NCI-H748 (cell line): ENCODE measurements at regions not wholly inside any gene's neighbourhood (a gene's known extent, or its start where the extent isn't known, plus 50 kb on each side); places are given as distances from the start of the nearest gene placed in this dataset.
A peak's percentile ranks its signal among the peaks of the same experiment; 100 is the strongest.

Source experiments
- DNase-seq: peaks from one replicate; lab custom pipeline; 2025; ENCODE audit not compliant: unreplicated experiment; lab: John Stamatoyannopoulos, UW

GRCh38 chr11:69411257-69411924 lies 70.1 kb upstream of the LINC01488 start:
- DNase-seq = no peak

- no peak for DNase-seq
These were observed 68.3 kb upstream of the LINC01488 start for GRCh38 chr11:69413015-69413801.

GRCh38 chr11:69413993-69414392 lies 67.5 kb upstream of the LINC01488 start:
- DNase-seq = no peak

GRCh38 chr11:69414773-69415187 lies 66.7 kb upstream of the LINC01488 start:
- DNase-seq = no peak

GRCh38 chr11:69415411-69416142 lies 65.9 kb upstream of the LINC01488 start:
- no peak for DNase-seq

- DNase-seq = no peak
These were observed 65.3 kb upstream of the LINC01488 start for GRCh38 chr11:69416143-69416515.

GRCh38 chr11:69416762-69417698 lies 64.4 kb upstream of the LINC01488 start:
- peak; percentile 35 for DNase-seq

- DNase-seq = no peak
These were observed 63.8 kb upstream of the LINC01488 start for GRCh38 chr11:69417699-69418085.

- DNase-seq = no peak
These were observed 62.7 kb upstream of the LINC01488 start for GRCh38 chr11:69418576-69419296.

- DNase-seq = no peak
These were observed 61.6 kb upstream of the LINC01488 start for GRCh38 chr11:69419662-69420395.

GRCh38 chr11:69422645-69423044 lies 58.8 kb upstream of the LINC01488 start:
- DNase-seq = no peak

GRCh38 chr11:69423181-69423580 lies 58.3 kb upstream of the LINC01488 start:
- DNase-seq = no peak

- no peak for DNase-seq
These were observed 57.7 kb upstream of the LINC01488 start for GRCh38 chr11:69423611-69424385.

GRCh38 chr11:69424748-69425147 lies 56.7 kb upstream of the LINC01488 start:
- DNase-seq = no peak

GRCh38 chr11:69425444-69425843 lies 56.0 kb upstream of the LINC01488 start:
- no peak for DNase-seq

- DNase-seq = no peak
These were observed 55.4 kb upstream of the LINC01488 start for GRCh38 chr11:69425895-69426544.

GRCh38 chr11:69427337-69427736 lies 54.1 kb upstream of the LINC01488 start:
- DNase-seq = no peak
